ENCODE measurements at regions not wholly inside any gene's neighbourhood (a gene's known extent, or its start where the extent isn't known, plus 50 kb on each side); places are given as distances from the start of the nearest gene placed in this dataset.

GRCh38 chr1:208569181-208569580, 325.0 kb upstream of the PLXNA2 start:
- FAIRE-seq (no peak), DNase-seq (ENCODE audit: insufficient read length, low spot score) (no peak)
- no peak for TF ChIP-seq CTCF (IDR thresholded peaks at IDR 0.05; ENCODE audit: insufficient read depth, missing control alignments)

DNA sequence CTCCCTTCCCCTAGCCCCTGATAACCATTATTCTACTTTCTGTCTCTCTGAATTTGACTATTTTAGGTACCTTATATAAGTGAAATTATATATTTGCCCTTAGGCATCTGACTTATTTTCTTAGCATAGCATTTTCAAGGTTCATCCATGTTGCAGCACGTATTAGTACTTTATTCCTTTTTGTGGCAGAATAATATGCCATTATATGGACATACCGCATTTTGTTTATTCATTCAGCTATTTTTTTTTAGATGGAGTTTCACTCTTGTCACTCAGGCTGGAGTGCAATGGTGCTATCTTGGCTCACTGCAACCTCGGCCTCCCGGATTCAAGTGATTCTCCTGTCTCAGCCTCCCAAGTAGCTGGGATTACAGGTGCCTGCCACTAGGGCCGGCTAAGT, 326.2 kb upstream of the PLXNA2 start:
- FAIRE-seq = no peak
- no peak for TF ChIP-seq CTCF (IDR thresholded peaks at IDR 0.05; ENCODE audit: insufficient read depth, missing control alignments)
- DNase-seq (ENCODE audit: insufficient read length, low spot score) = no peak

GRCh38 chr1:208576425-208576824, 332.2 kb upstream of the PLXNA2 start:
- TF ChIP-seq CTCF (IDR thresholded peaks at IDR 0.05; ENCODE audit: insufficient read depth, missing control alignments) = no peak
- DNase-seq (ENCODE audit: insufficient read length, low spot score) (no peak), FAIRE-seq (no peak)

GRCh38 chr1:208577381-208577905, 333.3 kb upstream of the PLXNA2 start:
- FAIRE-seq (no peak), DNase-seq (ENCODE audit: insufficient read length, low spot score) (no peak)
- TF ChIP-seq CTCF (IDR thresholded peaks at IDR 0.05; ENCODE audit: insufficient read depth, missing control alignments) = no peak

DNA sequence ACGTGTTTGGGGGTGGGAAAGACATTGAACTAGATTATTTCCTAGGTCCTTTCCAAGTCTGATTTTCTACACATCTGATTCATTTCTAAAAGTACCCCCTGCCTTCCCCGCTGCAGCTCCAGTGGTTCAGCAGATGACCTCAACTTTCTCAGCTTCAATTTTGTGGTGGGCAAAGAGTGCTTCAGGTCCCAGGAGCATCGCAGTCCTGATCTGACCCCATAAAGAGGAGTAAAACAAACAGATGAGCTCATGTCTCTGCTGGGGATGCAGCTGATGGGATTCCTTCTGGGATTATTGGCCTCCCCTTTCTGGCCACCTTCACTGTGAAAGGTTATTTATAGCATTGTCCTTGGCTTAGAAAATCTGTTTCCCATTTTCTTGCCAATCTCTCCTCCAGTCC, 337.0 kb upstream of the PLXNA2 start:
- no peak for TF ChIP-seq CTCF (IDR thresholded peaks at IDR 0.05; ENCODE audit: insufficient read depth, missing control alignments)
- no peak for DNase-seq (ENCODE audit: insufficient read length, low spot score)
- FAIRE-seq = no peak

DNA sequence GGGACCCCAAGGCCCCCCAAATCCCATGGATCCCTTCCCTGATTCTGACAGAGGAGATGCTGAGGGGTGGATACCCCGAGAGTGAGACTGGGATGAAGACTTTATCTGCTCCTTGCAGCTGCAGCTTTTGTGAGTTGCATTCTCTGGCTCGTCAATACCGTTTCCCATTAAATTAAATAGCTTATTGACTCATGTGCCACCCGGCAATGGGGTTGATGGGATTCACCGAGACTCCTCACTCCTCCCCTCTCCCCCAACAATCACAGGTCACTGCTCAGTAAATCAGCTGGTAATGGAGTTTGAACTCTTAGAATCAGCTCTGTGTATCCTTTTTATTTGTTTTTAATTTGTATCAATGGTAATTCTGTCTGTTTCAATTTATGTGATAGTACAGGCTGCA, 337.5 kb upstream of the PLXNA2 start:
- no peak for TF ChIP-seq CTCF (IDR thresholded peaks at IDR 0.05; ENCODE audit: insufficient read depth, missing control alignments)
- no peak for DNase-seq (ENCODE audit: insufficient read length, low spot score)
- FAIRE-seq = no peak

GRCh38 chr1:208584167-208584755, 340.1 kb upstream of the PLXNA2 start:
- no peak for DNase-seq (ENCODE audit: insufficient read length, low spot score)
- TF ChIP-seq CTCF (IDR thresholded peaks at IDR 0.05; ENCODE audit: insufficient read depth, missing control alignments) = no peak
- no peak for FAIRE-seq
